IMR-90 (cell line): ENCODE measurements at regions not wholly inside any gene's neighbourhood (a gene's known extent, or its start where the extent isn't known, plus 50 kb on each side); places are given as distances from the start of the nearest gene placed in this dataset.

Experiments used
- ATAC-seq: fragments of 200-7000 bp; cut with Tn5 transposase; 2 replicates; pipeline ENCODE4 v1.9.1; 2020; ENCODE audit warnings: low read depth, mild to moderate bottlenecking, moderate library complexity
- BruUV-seq: library from RNA; stranded (reverse); fragments of 400-500 nt; replicated peaks from 2 replicates; lab custom pipeline; 2021; lab: Mats Ljungman, UMichigan
- CTCF ChIA-PET: fragments of 300-600 bp; formaldehyde crosslinking; extraction: SDS; loops from one replicate; lab custom pipeline; 2021; ENCODE audit warnings: antibody characterized with exemption; lab: Yijun Ruan, JAX
- POLR2A ChIA-PET: fragments of 300-600 bp; sonication (Branson Sonifier 250); formaldehyde crosslinking; loops from one replicate; lab custom pipeline; 2022; ENCODE audit warnings: antibody characterized with exemption; ENCODE audit not compliant: unreplicated experiment; lab: Charles Lee
- DNase-seq: peaks from one replicate; pipeline ENCODE4 v3.0.0; 2013
- H2AFZ ChIP-seq: replicated peaks from 2 replicates; pipeline ENCODE3; 2013; ENCODE audit warnings: low read length, mild to moderate bottlenecking; ENCODE audit not compliant: poor library complexity
- H2AK5ac ChIP-seq: 2 replicates; pipeline ENCODE4 v1.6.1; 2013; ENCODE audit warnings: low read depth, low read length, inconsistent platforms
- H2AK9ac ChIP-seq: replicated peaks from 2 replicates; pipeline ENCODE3; 2013; ENCODE audit warnings: mild to moderate bottlenecking, low read depth, low read length, moderate library complexity; ENCODE audit not compliant: poor library complexity
- H2BK120ac ChIP-seq: 2 replicates; pipeline ENCODE4 v1.6.1; 2013; ENCODE audit warnings: low read depth, low read length, inconsistent platforms
- H2BK15ac ChIP-seq: 3 replicates; pipeline ENCODE4 v1.6.1; 2013; ENCODE audit warnings: low read depth, low read length, inconsistent platforms
- H2BK20ac ChIP-seq: 2 replicates; pipeline ENCODE4 v1.6.1; 2013; ENCODE audit warnings: low read depth, mild to moderate bottlenecking, inconsistent platforms, low read length, moderate library complexity
- H2BK5ac ChIP-seq: 2 replicates; pipeline ENCODE4 v1.6.1; 2013; ENCODE audit warnings: mild to moderate bottlenecking, low read depth, low read length, inconsistent platforms; ENCODE audit not compliant: poor library complexity, severe bottlenecking
- H3K14ac ChIP-seq: replicated peaks from 2 replicates; pipeline ENCODE4 v1.6.1; 2013; ENCODE audit warnings: low read depth, low read length, inconsistent platforms
- H3K18ac ChIP-seq: 2 replicates; pipeline ENCODE4 v1.6.1; 2013; ENCODE audit warnings: low read depth, low read length, control low read depth
- H3K23ac ChIP-seq: 2 replicates; pipeline ENCODE4 v1.6.1; 2013; ENCODE audit warnings: low read depth, low read length, inconsistent platforms
- H3K27ac ChIP-seq: 2 replicates; pipeline ENCODE4 v1.5.1; 2013; ENCODE audit warnings: mild to moderate bottlenecking, control low read depth, low read length; ENCODE audit not compliant: insufficient read depth
- H3K27me3 ChIP-seq: 2 replicates; pipeline ENCODE4 v1.6.1; 2013; ENCODE audit warnings: low read length; ENCODE audit not compliant: control insufficient read depth, insufficient read depth
- H3K36me3 ChIP-seq: 2 replicates; pipeline ENCODE4 v1.6.1; 2013; ENCODE audit warnings: low read length, mixed read lengths; ENCODE audit not compliant: control insufficient read depth, insufficient read depth
- H3K4ac ChIP-seq: 2 replicates; pipeline ENCODE4 v1.6.1; 2013; ENCODE audit warnings: low read depth, low read length, inconsistent platforms
- H3K4me1 ChIP-seq: 2 replicates; pipeline ENCODE4 v1.6.1; 2013; ENCODE audit warnings: low read length, mixed read lengths; ENCODE audit not compliant: control insufficient read depth, insufficient read depth
- H3K4me2 ChIP-seq: 2 replicates; pipeline ENCODE4 v1.6.1; 2013; ENCODE audit warnings: low read depth, mild to moderate bottlenecking, control low read depth, low read length, moderate library complexity
- H3K4me3 ChIP-seq: 2 replicates; pipeline ENCODE4 v1.5.1; 2013; ENCODE audit warnings: low read depth, mild to moderate bottlenecking, control low read depth, low read length, moderate library complexity; ENCODE audit not compliant: insufficient read depth
- H3K56ac ChIP-seq: 2 replicates; pipeline ENCODE4 v1.6.1; 2013; ENCODE audit warnings: low read length, inconsistent platforms; ENCODE audit not compliant: insufficient read depth; ENCODE audit errors: extremely low read depth
- H3K79me1 ChIP-seq, 2 experiments: 2 replicates each; pipeline ENCODE4 v1.6.1; 2013; ENCODE audit warnings: low read length in 2 of 2, inconsistent platforms in 1 of 2, low read depth in 1 of 2
- H3K9ac ChIP-seq: 2 replicates; pipeline ENCODE4 v1.6.1; 2013; ENCODE audit warnings: low read depth, low read length, control low read depth
- H3K9me1 ChIP-seq: 2 replicates; pipeline ENCODE4 v1.6.1; 2013; ENCODE audit warnings: low read length, inconsistent platforms; ENCODE audit not compliant: insufficient read depth
- H3K9me3 ChIP-seq: 2 replicates; pipeline ENCODE4 v1.6.1; 2013; ENCODE audit warnings: low read length; ENCODE audit not compliant: control insufficient read depth, insufficient read depth
- H4K20me1 ChIP-seq: 2 replicates; pipeline ENCODE4 v1.6.1; 2013; ENCODE audit warnings: low read length, inconsistent platforms; ENCODE audit not compliant: insufficient read depth
- H4K5ac ChIP-seq: 2 replicates; pipeline ENCODE4 v1.6.1; 2013; ENCODE audit warnings: mild to moderate bottlenecking, low read depth, low read length, control low read depth
- H4K8ac ChIP-seq, 2 experiments: 2 replicates each; pipeline ENCODE4 v1.6.1; 2013; ENCODE audit warnings: low read depth in 2 of 2, low read length in 2 of 2, control low read depth in 1 of 2, inconsistent platforms in 1 of 2
- H4K91ac ChIP-seq: 2 replicates; pipeline ENCODE4 v1.6.1; 2013; ENCODE audit warnings: low read depth, low read length, inconsistent platforms; ENCODE audit not compliant: insufficient read depth
- ELK1 ChIP-seq: fragments of 150-350 bp; IDR thresholded peaks from 2 replicates; pipeline ENCODE4 v1.6.1; 2016; ENCODE audit warnings: low read depth, mild to moderate bottlenecking, low read length, moderate library complexity, borderline replicate concordance
- MAFK ChIP-seq: IDR thresholded peaks from 2 replicates; pipeline ENCODE4 v1.6.1; 2012; ENCODE audit warnings: low read depth, low read length, improper control_type of control experiment
- WGBS, 2 experiments: methylation state at CpG; one replicate each; pipeline versions ENCODE4 v1.1.5 to v1.1.7; 2013; ENCODE audit warnings: missing lambda C conversion rate in 2 of 2; ENCODE audit not compliant: insufficient read length in 1 of 2; ENCODE audit errors: extremely low coverage in 2 of 2; 5-methylcytosine and 5-hydroxymethylcytosine counted together
- dilution Hi-C: fragments of 300-500 bp; cut with HindIII; formaldehyde crosslinking; loops from one replicate; pipeline ENCODE4 v1.14.3; 2018; ENCODE audit warnings: low sequenced_read_pairs; ENCODE audit not compliant: unreplicated experiment
- in situ Hi-C: fragments of 300-500 bp; cut with MboI; formaldehyde crosslinking; loops from 3 replicates; pipeline ENCODE4 v1.14.3; 2019; ENCODE audit warnings: low sequenced_read_pairs, inconsistent platforms, mixed read lengths
- intact Hi-C: fragments of 100-400 bp; cut with micrococcal nuclease; formaldehyde crosslinking; loops from 2 replicates; pipeline ENCODE4 v1.10.0; 2022
- TF ChIP-seq, protein P1 (sequence below): fragments of 150-350 bp; IDR thresholded peaks from 2 replicates; pipeline ENCODE4 v1.6.1; 2017; ENCODE audit warnings: mild to moderate bottlenecking, antibody characterized with exemption, low read length, low read depth

DNA sequence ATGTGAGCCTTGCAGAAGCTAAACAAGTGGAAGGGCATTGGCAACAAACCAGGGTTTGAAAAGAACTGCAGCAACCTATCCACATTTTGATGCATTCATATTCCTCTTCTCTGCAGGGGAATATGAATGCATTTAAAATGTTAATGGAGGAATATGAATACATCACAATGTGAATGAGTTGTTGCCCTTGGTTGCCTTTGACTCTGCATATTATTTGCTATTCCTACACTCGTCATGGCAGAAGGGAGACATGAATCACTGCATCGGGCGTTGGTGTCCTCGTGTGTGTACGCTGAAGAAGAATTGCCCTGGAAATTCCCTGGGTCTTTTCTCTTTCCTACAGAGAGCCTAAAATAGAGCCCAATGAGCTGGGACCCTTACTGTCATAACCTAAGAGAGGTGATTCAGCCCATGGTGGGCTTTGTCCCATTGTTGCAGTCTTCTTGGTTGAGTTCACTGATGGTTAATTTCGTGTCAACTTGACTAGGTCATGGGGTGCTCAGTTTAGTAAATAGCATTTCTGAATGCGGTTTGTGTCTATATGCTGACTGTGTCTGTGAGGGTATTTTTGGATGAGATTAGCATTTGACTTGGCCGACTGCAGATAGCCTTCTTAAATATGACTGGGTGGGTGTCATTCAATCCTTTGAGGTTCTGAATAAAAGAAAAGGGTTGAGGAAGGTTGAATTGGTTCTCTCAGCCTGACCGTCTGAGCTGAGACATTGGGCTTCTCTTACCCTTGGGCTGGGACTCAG lies 1422.9 kb upstream of the TMEM132C start:
- no peak for ATAC-seq

More for the DNA sequence above, 1422.9 kb upstream of the TMEM132C start:
- intact Hi-C loops (no loop called here), in situ Hi-C loops (no loop called here), dilution Hi-C loops (no loop called here)
- no peak overlapping the region for H2BK5ac ChIP-seq
- no peak overlapping the region for H3K9ac ChIP-seq
- no peak overlapping the region for H2BK15ac ChIP-seq
- H3K14ac ChIP-seq: no peak overlapping the region
- no peaks in the 10 kb centered on the region for H3K79me1 ChIP-seq
- no TSS peak for BruUV-seq
- ChIA-PET POLR2A (no interaction called here), CTCF (no interaction called here)
- no peaks in the 10 kb centered on the region for H3K36me3 ChIP-seq
- no peak overlapping the region for H3K18ac ChIP-seq
- TF ChIP-seq, protein P1, sequence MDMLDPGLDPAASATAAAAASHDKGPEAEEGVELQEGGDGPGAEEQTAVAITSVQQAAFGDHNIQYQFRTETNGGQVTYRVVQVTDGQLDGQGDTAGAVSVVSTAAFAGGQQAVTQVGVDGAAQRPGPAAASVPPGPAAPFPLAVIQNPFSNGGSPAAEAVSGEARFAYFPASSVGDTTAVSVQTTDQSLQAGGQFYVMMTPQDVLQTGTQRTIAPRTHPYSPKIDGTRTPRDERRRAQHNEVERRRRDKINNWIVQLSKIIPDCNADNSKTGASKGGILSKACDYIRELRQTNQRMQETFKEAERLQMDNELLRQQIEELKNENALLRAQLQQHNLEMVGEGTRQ: no peak
- TF ChIP-seq ELK1 (no peak), MAFK (no peak)
- H4K20me1 ChIP-seq: no peaks in the 10 kb centered on the region
- no peak overlapping the region for H4K5ac ChIP-seq
- H2BK120ac ChIP-seq: no peak overlapping the region
- no peak overlapping the region for H3K4me2 ChIP-seq
- no peak overlapping the region for H3K4me3 ChIP-seq
- no peak overlapping the region for H3K27ac ChIP-seq
- no peaks in the 10 kb centered on the region for H3K4me1 ChIP-seq
- H3K56ac ChIP-seq: no peak overlapping the region
- H2AK9ac ChIP-seq: no peak overlapping the region
- no peak overlapping the region for H4K8ac ChIP-seq
- no peak overlapping the region for H2BK20ac ChIP-seq
- H3K9me3 ChIP-seq: peaks cover 25% of the 10 kb centered on the region
- H2AFZ ChIP-seq: no peak overlapping the region
- no peak overlapping the region for H3K4ac ChIP-seq
- H4K91ac ChIP-seq: no peak overlapping the region
- no peak overlapping the region for H2AK5ac ChIP-seq
- no CpG with 5 or more reads among the region's 9 CpGs for WGBS, 2 experiments
- no peaks in the 10 kb centered on the region for H3K27me3 ChIP-seq
- H3K23ac ChIP-seq: no peak overlapping the region
- DNase-seq: no peak
- no peaks in the 10 kb centered on the region for H3K9me1 ChIP-seq
